ENCODE measurements at regions not wholly inside any gene's neighbourhood (a gene's known extent, or its start where the extent isn't known, plus 50 kb on each side); places are given as distances from the start of the nearest gene placed in this dataset.

DNA sequence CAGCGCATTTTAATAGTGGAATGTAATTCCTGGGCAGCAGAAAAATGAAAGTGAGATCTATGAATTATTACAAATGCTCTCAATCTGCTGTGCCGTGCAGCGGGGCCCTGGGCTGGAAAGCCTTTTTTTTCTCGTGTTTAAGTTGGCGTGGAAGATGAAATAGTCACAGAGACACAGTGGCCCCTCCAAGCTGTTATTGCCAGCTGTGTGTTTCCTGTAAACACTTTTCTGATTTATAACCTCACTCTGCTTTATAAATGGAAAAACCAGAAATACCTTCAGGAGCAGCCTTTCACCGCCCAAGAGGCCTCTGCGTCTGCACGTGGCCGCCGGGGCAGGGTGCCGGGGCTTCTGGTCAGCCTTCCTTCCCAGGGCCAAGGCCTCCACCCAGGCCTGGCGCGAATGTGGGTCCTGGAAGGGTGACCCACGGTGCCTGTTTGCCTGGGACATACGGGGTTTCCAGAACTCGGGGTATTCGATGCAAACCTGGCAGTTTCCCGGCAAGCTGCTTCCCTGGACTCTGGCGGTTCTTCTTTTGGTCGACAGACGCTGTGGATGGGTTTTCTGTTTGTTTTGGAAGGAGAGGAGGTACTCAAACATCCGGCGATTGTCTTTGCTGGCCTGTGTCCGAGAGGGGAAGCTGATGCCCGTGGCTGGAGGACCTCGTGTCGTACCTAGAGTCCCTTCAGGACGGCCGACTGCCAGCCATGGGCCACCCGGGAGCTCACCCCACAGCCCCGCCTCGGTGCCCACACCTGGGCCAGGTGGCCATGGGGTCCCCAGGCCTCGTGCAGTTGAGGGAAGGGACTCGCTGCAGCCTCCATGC, 256.7 kb downstream of the PARP8 start:
- no peak for DNase-seq (ENCODE audit: low spot score)
- H3K4me3 ChIP-seq, result peak overlapping the region; percentile 34
- TF ChIP-seq, protein P1, sequence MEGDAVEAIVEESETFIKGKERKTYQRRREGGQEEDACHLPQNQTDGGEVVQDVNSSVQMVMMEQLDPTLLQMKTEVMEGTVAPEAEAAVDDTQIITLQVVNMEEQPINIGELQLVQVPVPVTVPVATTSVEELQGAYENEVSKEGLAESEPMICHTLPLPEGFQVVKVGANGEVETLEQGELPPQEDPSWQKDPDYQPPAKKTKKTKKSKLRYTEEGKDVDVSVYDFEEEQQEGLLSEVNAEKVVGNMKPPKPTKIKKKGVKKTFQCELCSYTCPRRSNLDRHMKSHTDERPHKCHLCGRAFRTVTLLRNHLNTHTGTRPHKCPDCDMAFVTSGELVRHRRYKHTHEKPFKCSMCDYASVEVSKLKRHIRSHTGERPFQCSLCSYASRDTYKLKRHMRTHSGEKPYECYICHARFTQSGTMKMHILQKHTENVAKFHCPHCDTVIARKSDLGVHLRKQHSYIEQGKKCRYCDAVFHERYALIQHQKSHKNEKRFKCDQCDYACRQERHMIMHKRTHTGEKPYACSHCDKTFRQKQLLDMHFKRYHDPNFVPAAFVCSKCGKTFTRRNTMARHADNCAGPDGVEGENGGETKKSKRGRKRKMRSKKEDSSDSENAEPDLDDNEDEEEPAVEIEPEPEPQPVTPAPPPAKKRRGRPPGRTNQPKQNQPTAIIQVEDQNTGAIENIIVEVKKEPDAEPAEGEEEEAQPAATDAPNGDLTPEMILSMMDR (IDR thresholded peaks at IDR 0.05), result no peak
- no peak overlapping the region for H3K27ac ChIP-seq

DNA sequence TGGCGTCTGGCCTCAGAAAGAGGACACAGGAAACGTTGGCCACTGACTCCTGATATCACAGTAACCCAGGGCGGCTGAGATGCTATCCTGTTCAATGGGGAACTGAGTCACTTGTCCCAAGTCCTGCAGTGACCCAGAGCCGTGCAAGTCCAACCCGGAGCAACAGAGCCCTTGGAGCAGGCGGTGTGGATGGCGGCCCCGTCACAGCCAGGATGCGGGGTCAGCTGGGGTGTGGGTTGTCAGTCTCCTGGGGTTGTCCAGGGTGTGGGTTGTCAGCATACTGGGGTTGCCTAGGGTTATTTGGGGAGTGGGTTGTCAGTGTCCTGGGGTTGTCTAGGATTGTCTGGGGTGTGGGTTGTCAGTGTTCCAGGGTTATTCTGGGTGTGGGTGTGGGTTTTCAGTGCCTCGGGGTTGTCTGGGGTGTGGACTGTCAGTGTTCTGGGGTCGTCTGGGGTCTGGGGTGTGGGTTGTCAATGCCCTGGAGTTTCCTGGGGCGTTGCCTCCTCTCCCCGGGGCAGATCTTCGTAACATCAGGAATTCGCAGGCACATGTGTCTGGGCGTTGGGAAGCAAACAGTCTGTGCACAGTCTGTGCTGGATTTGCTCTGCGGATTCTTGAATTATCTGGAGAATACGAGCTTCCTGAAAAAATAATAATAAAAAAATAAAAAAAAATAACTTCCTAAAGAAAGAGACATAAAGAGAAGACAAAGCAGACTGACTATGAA, 257.5 kb downstream of the PARP8 start:
- DNase-seq (ENCODE audit: low spot score), result no peak
- Histone ChIP-seq H3K4me3 (no peak overlapping the region), H3K27ac (no peak overlapping the region)
- TF ChIP-seq, protein P1 (IDR thresholded peaks at IDR 0.05), result no peak

DNA sequence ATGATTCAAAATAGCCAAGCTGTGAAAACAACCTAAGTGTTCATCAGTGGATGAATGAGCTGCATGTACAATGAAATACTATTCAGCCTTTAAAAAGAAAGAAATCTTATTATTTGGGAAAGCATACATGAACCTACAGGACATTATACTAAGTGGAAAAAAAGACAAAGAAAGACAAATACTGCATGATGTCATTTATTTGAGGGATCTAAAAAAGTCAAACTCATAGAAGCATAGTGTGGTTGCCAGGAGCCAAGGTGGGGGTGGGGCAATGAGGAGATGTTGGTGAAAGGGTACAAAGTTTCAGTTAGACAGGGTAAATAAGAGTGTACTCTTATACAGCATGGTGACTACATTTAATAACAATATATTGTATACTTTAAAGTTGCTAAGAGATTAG, 261.5 kb downstream of the PARP8 start:
- Histone ChIP-seq H3K27ac (no peak overlapping the region), H3K4me3 (no peak overlapping the region)
- no peak for DNase-seq (ENCODE audit: low spot score)
- TF ChIP-seq, protein P1 (IDR thresholded peaks at IDR 0.05), result no peak

DNA sequence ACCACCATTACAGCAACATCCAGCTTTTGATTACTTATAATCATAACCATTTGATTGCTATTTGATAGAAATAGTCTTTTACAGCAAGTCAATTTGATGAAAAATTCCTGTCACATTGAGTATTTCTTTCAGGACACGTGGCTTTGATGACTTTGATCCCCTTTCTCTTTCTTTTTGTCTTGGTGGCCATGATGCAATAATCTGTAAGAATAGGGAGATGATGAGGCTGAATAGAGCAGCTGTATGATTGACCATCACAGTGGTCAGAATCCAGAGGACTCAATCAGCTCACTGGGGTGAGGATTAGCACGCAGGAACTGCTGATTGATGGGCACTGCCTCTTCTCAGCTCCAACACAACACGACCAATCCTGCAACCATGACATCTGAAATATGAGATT, 262.7 kb downstream of the PARP8 start:
- TF ChIP-seq, protein P1 (IDR thresholded peaks at IDR 0.05), result no peak
- no peak for DNase-seq (ENCODE audit: low spot score)

DNA sequence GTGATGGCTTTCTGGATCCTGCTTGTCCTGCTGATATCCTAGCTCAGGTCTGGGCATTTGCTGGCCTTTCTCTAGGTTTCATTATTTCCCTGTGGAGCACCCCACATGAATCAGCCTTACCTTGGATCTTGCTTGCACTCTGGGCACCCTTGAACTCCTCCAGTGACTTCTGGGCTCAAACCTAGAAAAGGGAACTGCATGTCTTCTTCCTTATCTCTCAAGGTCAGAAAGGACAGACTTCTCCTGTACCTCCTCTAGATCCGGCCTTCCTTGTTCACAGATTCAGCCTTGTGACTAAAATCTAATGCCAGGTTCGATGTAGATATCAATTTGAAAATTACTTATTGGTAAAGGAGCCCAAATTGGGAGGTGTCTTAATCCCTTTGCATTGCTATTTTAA, 267.9 kb downstream of the PARP8 start:
- DNase-seq (ENCODE audit: low spot score), result no peak
- Histone ChIP-seq H3K4me3 (no peak overlapping the region), H3K27ac (no peak overlapping the region)
- TF ChIP-seq, protein P1 (IDR thresholded peaks at IDR 0.05), result no peak

More for the DNA sequence above, 262.7 kb downstream of the PARP8 start:
- Histone ChIP-seq H3K4me3 (no peak overlapping the region), H3K27ac (no peak overlapping the region)

DNA sequence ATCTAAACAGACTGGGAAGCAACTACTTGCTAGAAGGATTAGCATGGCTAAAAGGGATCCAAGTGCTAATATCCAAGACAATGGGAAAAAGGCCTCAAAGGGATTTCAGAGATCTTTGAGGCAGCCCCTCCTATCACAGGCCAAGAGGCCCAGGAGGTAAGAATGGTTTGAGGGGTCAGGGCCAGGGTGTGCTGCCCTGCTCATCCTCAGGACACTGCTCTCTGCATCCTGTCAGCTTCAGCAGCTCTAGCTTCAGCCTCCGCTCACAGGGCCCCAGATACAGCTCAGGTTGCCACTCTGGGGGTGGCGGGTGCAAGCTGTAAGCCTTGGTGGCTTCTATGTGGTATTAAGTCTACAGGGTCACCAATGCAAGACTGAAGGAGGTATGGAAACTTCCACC, 278.7 kb downstream of the PARP8 start:
- no peak for DNase-seq (ENCODE audit: low spot score)
- Histone ChIP-seq H3K4me3 (no peak overlapping the region), H3K27ac (no peak overlapping the region)
- TF ChIP-seq, protein P1 (IDR thresholded peaks at IDR 0.05), result no peak
